ENCODE measurements at regions not wholly inside any gene's neighbourhood (a gene's known extent, or its start where the extent isn't known, plus 50 kb on each side); places are given as distances from the start of the nearest gene placed in this dataset.

GRCh38 chr1:80909172-80909784 lies 891.5 kb upstream of the ADGRL2 start:
- no peak overlapping the region for H3K4ac ChIP-seq (replicated peaks; ENCODE audit: insufficient read length, low read depth, low read length)
- no peaks in the 10 kb centered on the region for H4K20me1 ChIP-seq (replicated peaks in 1 of 2; ENCODE audit: control insufficient read depth in 1 of 2, insufficient read depth in 2 of 2, low read length in 2 of 2)
- H3K79me1 ChIP-seq (ENCODE audit: low read depth, low read length): no peaks in the 10 kb centered on the region
- H2AK5ac ChIP-seq (ENCODE audit: low read depth, low read length): no peak overlapping the region
- no peak overlapping the region for H3K18ac ChIP-seq (ENCODE audit: extremely low read depth, low read length)
- H3K14ac ChIP-seq (ENCODE audit: insufficient read length): no peak overlapping the region
- no peaks in the 10 kb centered on the region for H3K4me1 ChIP-seq (replicated peaks in 1 of 4; ENCODE audit: control insufficient read depth in 3 of 4, insufficient read depth in 4 of 4, low read length in 3 of 4)
- no peak overlapping the region for H3K23ac ChIP-seq (ENCODE audit: insufficient read length)
- H3K36me3 ChIP-seq (ENCODE audit: control insufficient read depth in 2 of 4, insufficient read depth in 4 of 4, low read length in 3 of 4): no peaks in the 10 kb centered on the region
- no peak overlapping the region for H2AFZ ChIP-seq (ENCODE audit: low read length)
- ChIA-PET POLR2A (ENCODE audit: partially characterized antibody) (interaction anchor here (0.7 kb wide), 1 partner anchor 521 kb away, joined by 3 read pairs; no protein-coding TSS in a partner anchor), CTCF (ENCODE audit: partially characterized antibody) (interaction anchor here (0.6 kb wide), 1 partner anchor 222 kb away, joined by 4 read pairs; no protein-coding TSS in a partner anchor)
- H4K8ac ChIP-seq (ENCODE audit: extremely low read depth, insufficient read depth, low read length): no peak overlapping the region
- H3K27ac ChIP-seq (ENCODE audit: low read depth, low read length): no peak overlapping the region
- DNase-seq (ENCODE audit: low read depth in 1 of 2, low spot score in 2 of 2) (no peak), FAIRE-seq (no peak)
- H2BK5ac ChIP-seq (ENCODE audit: low read depth, low read length): no peak overlapping the region
- H4K5ac ChIP-seq (ENCODE audit: insufficient read length, low read depth, low read length): no peak overlapping the region
- no peaks in the 10 kb centered on the region for H3K9me3 ChIP-seq (ENCODE audit: insufficient read depth in 2 of 2, low read depth in 1 of 2, low read length in 1 of 2)
- 92% methylated on average over 5 of the region's 5 CpGs; no CpG with 5 or more reads in 1 of the 2 experiments for whole genome bisulfite sequencing, 2 experiments (ENCODE audit: extremely low coverage in 1 of 2, insufficient coverage in 1 of 2, insufficient read length in 1 of 2, insufficient replicate concordance in 2 of 2, low coverage in 1 of 2, low lambda C conversion rate in 2 of 2, missing lambda C conversion rate in 1 of 2)
- no peaks in the 10 kb centered on the region for H3K23me2 ChIP-seq (ENCODE audit: low read depth, low read length)
- no peak overlapping the region for H2BK15ac ChIP-seq (ENCODE audit: low read length)
- no peak overlapping the region for H3K4me2 ChIP-seq (ENCODE audit: insufficient read depth in 1 of 2, low read depth in 2 of 2, low read length in 2 of 2)
- H4K91ac ChIP-seq (replicated peaks; ENCODE audit: insufficient read length, low read length): no peak overlapping the region
- no peaks in the 10 kb centered on the region for H3K27me3 ChIP-seq (replicated peaks in 1 of 4; ENCODE audit: control insufficient read depth in 3 of 4, extremely low read depth in 1 of 4, insufficient read depth in 3 of 4, low read length in 3 of 4)
- no peak overlapping the region for H2BK120ac ChIP-seq (replicated peaks; ENCODE audit: low read depth, low read length)
- no peak overlapping the region for H2BK12ac ChIP-seq (ENCODE audit: low read depth, low read length)
- H3K4me3 ChIP-seq (ENCODE audit: extremely low read depth in 1 of 4, insufficient read depth in 2 of 4, low read depth in 3 of 4, low read length in 4 of 4): no peak overlapping the region
- H3K9ac ChIP-seq (replicated peaks in 1 of 4; ENCODE audit: extremely low read depth in 1 of 4, low read depth in 3 of 4, low read length in 3 of 4): no peak overlapping the region
- no peak overlapping the region for H3K56ac ChIP-seq (replicated peaks; ENCODE audit: insufficient read length, low read depth, low read length)
- no peaks in the 10 kb centered on the region for H3K79me2 ChIP-seq (ENCODE audit: control insufficient read depth in 1 of 2, insufficient read depth in 2 of 2, low read length in 2 of 2)
- no peak overlapping the region for H2BK20ac ChIP-seq (ENCODE audit: low read length)
- no peak for TF ChIP-seq EZH2 (IDR thresholded peaks at IDR 0.05; ENCODE audit: low read depth, low read length, severe bottlenecking)
- TF ChIP-seq CTCF (IDR thresholded peaks at IDR 0.05; ENCODE audit: control extremely low read depth in 1 of 3, insufficient read depth in 1 of 3, low read depth in 1 of 3, low read length in 3 of 3): no peak
- no peak for TF ChIP-seq POU5F1 (IDR thresholded peaks at IDR 0.05; ENCODE audit: low read depth, low read length)
- TF ChIP-seq POLR2A (IDR thresholded peaks at IDR 0.05; ENCODE audit: control extremely low read depth in 1 of 2, low read depth in 2 of 2, low read length in 2 of 2): no peak

Measured in H1 (cell line).